SU-DHL-6 (cell line): ENCODE measurements at regions not wholly inside any gene's neighbourhood (a gene's known extent, or its start where the extent isn't known, plus 50 kb on each side); places are given as distances from the start of the nearest gene placed in this dataset.

Experiments
- CTCF ChIP-seq: fragments of 200-600 bp; sonication (generic); IDR thresholded peaks from one replicate; pipeline ENCODE4 v1.5.1; 2017; ENCODE audit warnings: antibody characterized with exemption, mild to moderate bottlenecking, low read length, moderate library complexity; ENCODE audit not compliant: insufficient read depth, poor library complexity, severe bottlenecking
- EZH2phosphoT487 ChIP-seq: fragments of 200-600 bp; sonication (generic), shearing (Covaris generic); conservative IDR thresholded peaks from 2 replicates; pipeline ENCODE4 v1.6.1; 2018; ENCODE audit warnings: mild to moderate bottlenecking, antibody characterized with exemption, low read length, moderate library complexity, mixed read lengths

- TF ChIP-seq CTCF (no peak), EZH2phosphoT487 (no peak)
Measured at GRCh38 chrX:10966057-10966456, 145.1 kb upstream of the HCCS start.
